NT2/D1 (cell line): ENCODE measurements at regions not wholly inside any gene's neighbourhood (a gene's known extent, or its start where the extent isn't known, plus 50 kb on each side); places are given as distances from the start of the nearest gene placed in this dataset.

ENCODE experiments used
- SUZ12 ChIP-seq: IDR thresholded peaks from 2 replicates; pipeline ENCODE4 v1.6.1; 2011; ENCODE audit not compliant: insufficient read length, insufficient read depth; ENCODE audit errors: extremely low read depth
- ZNF274 ChIP-seq: IDR thresholded peaks from 2 replicates; pipeline ENCODE4 v1.6.1; 2011; ENCODE audit warnings: mild to moderate bottlenecking, low read depth, low read length

DNA sequence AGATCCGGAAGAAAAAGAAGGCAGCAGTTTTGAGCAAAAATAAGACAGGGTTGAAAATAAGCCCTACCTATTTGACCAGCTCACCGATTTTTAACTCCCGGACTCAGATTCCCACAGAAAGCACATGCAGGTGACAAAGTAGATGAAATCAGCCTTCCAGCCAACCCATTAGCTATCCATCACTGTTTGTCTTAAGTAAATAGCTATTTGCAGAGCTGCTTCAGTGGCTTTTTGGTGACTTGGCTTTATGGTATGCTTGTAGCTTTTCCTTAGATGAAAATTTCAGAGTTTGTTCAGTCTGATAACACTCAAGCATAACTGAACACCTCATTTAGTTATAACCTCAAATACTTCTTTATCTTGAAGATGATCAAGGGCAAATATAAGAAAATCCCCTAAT lies 192.6 kb downstream of the HIPK3 start:
- TF ChIP-seq ZNF274: no peak
- no peak for TF ChIP-seq SUZ12
